Bronchial epithelial cell (primary cell): ENCODE measurements at regions not wholly inside any gene's neighbourhood (a gene's known extent, or its start where the extent isn't known, plus 50 kb on each side); places are given as distances from the start of the nearest gene placed in this dataset.

ENCODE experiments used
- DNase-seq: peaks from one replicate; pipeline ENCODE4 v3.0.0-alpha.2; 2010; ENCODE audit warnings: low read depth
- FAIRE-seq: peaks from 2 replicates; lab custom pipeline; 2011; peaks lifted over from hg19 to GRCh38; lab: Jason Lieb, UNC
- H3K27me3 ChIP-seq: 2 replicates; pipeline ENCODE4 v1.5.1; 2011; ENCODE audit warnings: low read length; ENCODE audit not compliant: control insufficient read depth, insufficient read depth
- H3K36me3 ChIP-seq: 2 replicates; pipeline ENCODE4 v1.5.1; 2011; ENCODE audit warnings: low read length; ENCODE audit not compliant: control insufficient read depth, insufficient read depth
- H3K4me3 ChIP-seq: 2 replicates; pipeline ENCODE4 v1.5.1; 2011; ENCODE audit warnings: mild to moderate bottlenecking, low read depth, low read length, control low read depth
- CTCF ChIP-seq: IDR thresholded peaks from 2 replicates; pipeline ENCODE4 v1.5.1; 2011; ENCODE audit warnings: mild to moderate bottlenecking, moderate library complexity, low read length, control low read depth, inconsistent platforms; ENCODE audit not compliant: insufficient read depth, severe bottlenecking

DNA sequence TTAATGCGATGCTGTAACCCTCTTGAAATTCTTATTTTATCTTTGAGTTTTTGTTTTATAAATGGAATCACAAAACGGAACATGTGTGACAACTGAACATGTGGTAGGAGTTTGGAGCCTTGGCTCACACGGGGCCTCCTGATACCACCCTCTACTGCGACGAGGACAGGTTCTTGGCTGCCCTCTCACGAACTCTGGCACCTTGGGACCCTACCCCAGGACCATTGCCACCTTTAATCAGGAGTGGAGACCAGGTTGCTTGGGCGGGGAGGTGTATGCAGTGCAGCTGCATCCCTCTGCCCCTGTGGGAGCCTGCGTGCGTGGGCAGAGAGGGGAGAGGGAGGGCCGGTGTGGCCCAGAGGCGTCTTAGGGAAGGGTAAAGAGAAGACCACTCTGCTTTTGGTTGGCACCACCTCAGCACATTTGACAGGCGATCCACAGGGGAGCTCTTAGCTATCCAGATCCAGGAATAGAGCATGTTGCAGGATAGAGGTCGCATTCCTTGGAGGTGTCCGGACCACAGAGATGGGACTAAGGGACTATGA is 753.9 kb upstream of the PTPRD start:
- no peaks in the 10 kb centered on the region for H3K27me3 ChIP-seq
- TF ChIP-seq CTCF = no peak
- no peaks in the 10 kb centered on the region for H3K36me3 ChIP-seq
- H3K4me3 ChIP-seq = no peak overlapping the region
- DNase-seq (no peak), FAIRE-seq (no peak)

GRCh38 chr9:11374926-11375325 is 762.1 kb upstream of the PTPRD start:
- DNase-seq (no peak), FAIRE-seq (no peak)
- Histone ChIP-seq H3K4me3 (no peak overlapping the region), H3K27me3 (no peaks in the 10 kb centered on the region), H3K36me3 (no peaks in the 10 kb centered on the region)
- no peak for TF ChIP-seq CTCF

GRCh38 chr9:11402621-11403020 is 789.8 kb upstream of the PTPRD start:
- DNase-seq = no peak
- Histone ChIP-seq H3K4me3 (no peak overlapping the region), H3K27me3 (no peaks in the 10 kb centered on the region), H3K36me3 (no peaks in the 10 kb centered on the region)
- no peak for TF ChIP-seq CTCF
- FAIRE-seq = no peak

DNA sequence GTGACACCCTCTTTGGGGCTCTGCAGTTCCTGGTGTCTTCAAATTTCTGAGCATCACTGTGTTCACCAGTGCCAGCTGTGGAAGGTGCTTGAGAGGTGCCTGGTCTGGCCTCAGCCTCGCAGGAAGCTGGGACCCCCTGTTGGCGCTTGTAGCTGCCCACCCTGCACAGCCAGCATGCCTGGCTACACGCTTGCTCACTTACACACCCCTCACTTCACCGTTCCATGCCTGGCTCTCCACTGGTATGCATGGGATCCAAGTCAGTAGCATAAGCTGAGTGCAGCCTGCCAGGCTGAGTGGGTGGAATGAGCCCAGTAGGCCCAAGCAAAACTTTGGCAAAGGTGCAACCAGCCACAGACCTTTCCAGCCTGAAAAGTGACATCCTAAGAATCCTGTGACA is 801.4 kb upstream of the PTPRD start:
- DNase-seq = no peak
- Histone ChIP-seq H3K4me3 (no peak overlapping the region), H3K27me3 (no peaks in the 10 kb centered on the region), H3K36me3 (no peaks in the 10 kb centered on the region)
- no peak for FAIRE-seq
- TF ChIP-seq CTCF = no peak

- H3K27me3 ChIP-seq = no peaks in the 10 kb centered on the region
- H3K36me3 ChIP-seq = no peaks in the 10 kb centered on the region
- no peak overlapping the region for H3K4me3 ChIP-seq
- FAIRE-seq = no peak
- TF ChIP-seq CTCF = no peak
- no peak for DNase-seq
These were observed 805.0 kb upstream of the PTPRD start for GRCh38 chr9:11417782-11418181.

- FAIRE-seq = no peak
- DNase-seq = no peak
- Histone ChIP-seq H3K27me3 (no peaks in the 10 kb centered on the region), H3K36me3 (no peaks in the 10 kb centered on the region), H3K4me3 (no peak overlapping the region)
- TF ChIP-seq CTCF = no peak
These were observed 818.7 kb upstream of the PTPRD start for GRCh38 chr9:11431490-11431889.
